ENCODE measurements at regions not wholly inside any gene's neighbourhood (a gene's known extent, or its start where the extent isn't known, plus 50 kb on each side); places are given as distances from the start of the nearest gene placed in this dataset.

- Mint-ChIP-seq H3K4me3 (ENCODE audit: unreplicated experiment) (no peak overlapping the region), H3K36me3 (ENCODE audit: unreplicated experiment) (no peaks in the 10 kb centered on the region), H3K27me3 (ENCODE audit: unreplicated experiment) (peaks cover 1% of the 10 kb centered on the region), H3K27ac (ENCODE audit: unreplicated experiment) (no peak overlapping the region), H3K4me1 (ENCODE audit: low read depth, unreplicated experiment) (peaks cover 11% of the 10 kb centered on the region), H3K9me3 (ENCODE audit: unreplicated experiment) (no peaks in the 10 kb centered on the region)
- TF ChIP-seq, protein P1, sequence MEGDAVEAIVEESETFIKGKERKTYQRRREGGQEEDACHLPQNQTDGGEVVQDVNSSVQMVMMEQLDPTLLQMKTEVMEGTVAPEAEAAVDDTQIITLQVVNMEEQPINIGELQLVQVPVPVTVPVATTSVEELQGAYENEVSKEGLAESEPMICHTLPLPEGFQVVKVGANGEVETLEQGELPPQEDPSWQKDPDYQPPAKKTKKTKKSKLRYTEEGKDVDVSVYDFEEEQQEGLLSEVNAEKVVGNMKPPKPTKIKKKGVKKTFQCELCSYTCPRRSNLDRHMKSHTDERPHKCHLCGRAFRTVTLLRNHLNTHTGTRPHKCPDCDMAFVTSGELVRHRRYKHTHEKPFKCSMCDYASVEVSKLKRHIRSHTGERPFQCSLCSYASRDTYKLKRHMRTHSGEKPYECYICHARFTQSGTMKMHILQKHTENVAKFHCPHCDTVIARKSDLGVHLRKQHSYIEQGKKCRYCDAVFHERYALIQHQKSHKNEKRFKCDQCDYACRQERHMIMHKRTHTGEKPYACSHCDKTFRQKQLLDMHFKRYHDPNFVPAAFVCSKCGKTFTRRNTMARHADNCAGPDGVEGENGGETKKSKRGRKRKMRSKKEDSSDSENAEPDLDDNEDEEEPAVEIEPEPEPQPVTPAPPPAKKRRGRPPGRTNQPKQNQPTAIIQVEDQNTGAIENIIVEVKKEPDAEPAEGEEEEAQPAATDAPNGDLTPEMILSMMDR (IDR thresholded peaks at IDR 0.05; ENCODE audit: partially characterized antibody, unreplicated experiment), result no peak
- no peak for DNase-seq
Measured at GRCh38 chr2:221154176-221154575, 417.9 kb downstream of the EPHA4 start.

GRCh38 chr2:221156062-221156734 lies 415.9 kb downstream of the EPHA4 start:
- Mint-ChIP-seq H3K36me3 (ENCODE audit: unreplicated experiment) (no peaks in the 10 kb centered on the region), H3K27me3 (ENCODE audit: unreplicated experiment) (peaks cover 2% of the 10 kb centered on the region), H3K27ac (ENCODE audit: unreplicated experiment) (peak overlapping the region; percentile 69), H3K4me1 (ENCODE audit: low read depth, unreplicated experiment) (peaks cover 11% of the 10 kb centered on the region), H3K9me3 (ENCODE audit: unreplicated experiment) (no peaks in the 10 kb centered on the region), H3K4me3 (ENCODE audit: unreplicated experiment) (peak overlapping the region; percentile 7)
- TF ChIP-seq, protein P1 (IDR thresholded peaks at IDR 0.05; ENCODE audit: partially characterized antibody, unreplicated experiment), result no peak
- no peak for DNase-seq

DNA sequence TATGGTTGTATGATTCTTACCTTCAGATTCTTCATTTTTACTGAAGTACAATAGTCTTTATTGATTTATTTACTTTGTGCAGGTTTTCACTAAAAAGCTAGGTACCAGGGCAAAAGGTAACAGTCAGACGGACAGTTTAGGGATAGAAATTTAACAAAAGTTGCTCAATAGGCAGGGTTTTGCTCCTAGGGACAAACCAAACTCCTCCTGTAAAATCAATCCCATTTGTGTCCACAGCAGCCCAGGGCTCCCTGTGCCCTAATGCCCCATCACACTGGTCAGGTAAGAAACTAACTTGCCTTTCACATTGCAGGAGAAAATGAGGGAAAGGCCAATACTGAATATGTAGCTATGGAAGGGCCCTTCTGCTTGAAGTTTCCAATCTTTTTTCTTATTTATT lies 410.9 kb downstream of the EPHA4 start:
- TF ChIP-seq, protein P1 (IDR thresholded peaks at IDR 0.05; ENCODE audit: partially characterized antibody, unreplicated experiment), result no peak
- Mint-ChIP-seq H3K9me3 (ENCODE audit: unreplicated experiment) (peaks cover 2% of the 10 kb centered on the region), H3K27me3 (ENCODE audit: unreplicated experiment) (peaks cover 2% of the 10 kb centered on the region), H3K36me3 (ENCODE audit: unreplicated experiment) (no peaks in the 10 kb centered on the region), H3K4me1 (ENCODE audit: low read depth, unreplicated experiment) (peaks cover 30% of the 10 kb centered on the region), H3K27ac (ENCODE audit: unreplicated experiment) (no peak overlapping the region), H3K4me3 (ENCODE audit: unreplicated experiment) (no peak overlapping the region)
- DNase-seq, result no peak

DNA sequence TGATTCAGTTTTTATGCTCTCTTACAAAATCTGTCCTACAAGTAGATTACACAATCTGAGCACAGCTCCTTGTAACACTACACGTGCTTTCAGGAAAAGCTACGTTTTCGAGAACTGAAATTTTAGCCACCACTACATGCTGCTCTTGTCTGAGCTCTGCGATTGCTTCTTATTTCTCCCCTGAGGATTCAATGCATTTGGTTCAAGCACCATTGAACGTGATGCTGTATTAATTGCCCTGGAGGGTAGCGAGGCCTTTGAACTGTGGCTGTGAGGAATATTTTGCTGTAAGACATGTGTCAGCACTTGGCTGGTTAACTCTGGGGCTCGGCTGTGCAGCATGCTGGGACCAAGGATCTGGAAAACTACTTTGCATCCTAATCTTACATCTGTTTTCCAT lies 405.8 kb downstream of the EPHA4 start:
- Mint-ChIP-seq H3K4me1 (ENCODE audit: low read depth, unreplicated experiment) (peaks cover 58% of the 10 kb centered on the region), H3K9me3 (ENCODE audit: unreplicated experiment) (peaks cover 5% of the 10 kb centered on the region), H3K27ac (ENCODE audit: unreplicated experiment) (peak overlapping the region; percentile 87), H3K27me3 (ENCODE audit: unreplicated experiment) (peaks cover 3% of the 10 kb centered on the region), H3K4me3 (ENCODE audit: unreplicated experiment) (peak overlapping the region; percentile 72), H3K36me3 (ENCODE audit: unreplicated experiment) (no peaks in the 10 kb centered on the region)
- peak; percentile 44 for DNase-seq
- TF ChIP-seq, protein P1 (IDR thresholded peaks at IDR 0.05; ENCODE audit: partially characterized antibody, unreplicated experiment), result no peak

DNA sequence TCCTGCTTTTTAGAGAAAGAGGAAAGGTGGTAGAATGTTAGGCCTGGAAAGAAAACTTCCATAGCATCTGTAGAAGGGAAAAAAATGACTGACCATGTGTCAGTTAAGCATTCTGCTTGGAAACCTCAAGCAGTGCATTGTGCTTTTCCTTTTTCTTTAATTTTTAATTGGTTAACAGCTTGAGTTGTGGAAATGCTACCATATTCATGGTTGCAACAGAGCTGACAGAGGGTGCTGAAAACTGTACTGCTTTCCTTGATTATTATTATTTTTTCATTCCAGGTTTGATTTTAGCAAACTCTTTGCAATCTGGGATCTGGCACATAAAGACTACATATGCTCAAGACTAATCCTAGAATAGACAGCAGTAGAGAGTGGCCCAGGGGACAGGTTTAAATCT lies 404.5 kb downstream of the EPHA4 start:
- H3K36me3 Mint-ChIP-seq (ENCODE audit: unreplicated experiment), result no peaks in the 10 kb centered on the region
- TF ChIP-seq, protein P1 (IDR thresholded peaks at IDR 0.05; ENCODE audit: partially characterized antibody, unreplicated experiment), result no peak
- H3K9me3 Mint-ChIP-seq (ENCODE audit: unreplicated experiment), result peaks cover 5% of the 10 kb centered on the region
- H3K27ac Mint-ChIP-seq (ENCODE audit: unreplicated experiment), result peak overlapping the region; percentile 87
- peaks cover 3% of the 10 kb centered on the region for H3K27me3 Mint-ChIP-seq (ENCODE audit: unreplicated experiment)
- DNase-seq, result no peak
- peak overlapping the region; percentile 79 for H3K4me3 Mint-ChIP-seq (ENCODE audit: unreplicated experiment)
- peaks cover 56% of the 10 kb centered on the region for H3K4me1 Mint-ChIP-seq (ENCODE audit: low read depth, unreplicated experiment)
